ENCODE measurements at regions not wholly inside any gene's neighbourhood (a gene's known extent, or its start where the extent isn't known, plus 50 kb on each side); places are given as distances from the start of the nearest gene placed in this dataset.

DNA sequence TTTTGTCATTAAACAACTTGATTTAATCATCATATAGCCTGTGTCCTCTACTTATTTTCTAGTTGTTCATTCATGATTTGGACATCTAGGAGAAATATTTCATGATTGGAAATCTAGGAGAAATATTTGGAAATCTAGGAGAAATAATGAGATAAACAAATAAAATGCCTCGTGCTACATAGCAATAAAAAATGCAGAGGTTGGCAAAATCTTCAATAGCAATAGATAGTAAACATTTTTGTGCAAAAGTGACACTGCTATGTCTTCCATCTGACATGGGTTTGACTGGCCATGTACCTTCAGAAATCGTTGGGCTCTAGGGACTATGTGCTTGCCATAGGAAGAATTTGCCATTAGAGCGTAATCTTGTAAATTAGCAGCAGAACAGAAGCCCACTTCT lies 1304.5 kb upstream of the ZEB2 start:
- TF ChIP-seq, protein P1, sequence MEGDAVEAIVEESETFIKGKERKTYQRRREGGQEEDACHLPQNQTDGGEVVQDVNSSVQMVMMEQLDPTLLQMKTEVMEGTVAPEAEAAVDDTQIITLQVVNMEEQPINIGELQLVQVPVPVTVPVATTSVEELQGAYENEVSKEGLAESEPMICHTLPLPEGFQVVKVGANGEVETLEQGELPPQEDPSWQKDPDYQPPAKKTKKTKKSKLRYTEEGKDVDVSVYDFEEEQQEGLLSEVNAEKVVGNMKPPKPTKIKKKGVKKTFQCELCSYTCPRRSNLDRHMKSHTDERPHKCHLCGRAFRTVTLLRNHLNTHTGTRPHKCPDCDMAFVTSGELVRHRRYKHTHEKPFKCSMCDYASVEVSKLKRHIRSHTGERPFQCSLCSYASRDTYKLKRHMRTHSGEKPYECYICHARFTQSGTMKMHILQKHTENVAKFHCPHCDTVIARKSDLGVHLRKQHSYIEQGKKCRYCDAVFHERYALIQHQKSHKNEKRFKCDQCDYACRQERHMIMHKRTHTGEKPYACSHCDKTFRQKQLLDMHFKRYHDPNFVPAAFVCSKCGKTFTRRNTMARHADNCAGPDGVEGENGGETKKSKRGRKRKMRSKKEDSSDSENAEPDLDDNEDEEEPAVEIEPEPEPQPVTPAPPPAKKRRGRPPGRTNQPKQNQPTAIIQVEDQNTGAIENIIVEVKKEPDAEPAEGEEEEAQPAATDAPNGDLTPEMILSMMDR (conservative IDR thresholded peaks at IDR 0.05 in 1 of 2, IDR thresholded peaks at IDR 0.05 in 1 of 2; ENCODE audit: low read depth in 1 of 2, low read length in 2 of 2): no peak
- no peak for TF ChIP-seq EZH2 (IDR thresholded peaks at IDR 0.05; ENCODE audit: low read length, missing control alignments)

Measured in fibroblast of lung (primary cell).